ENCODE measurements at regions not wholly inside any gene's neighbourhood (a gene's known extent, or its start where the extent isn't known, plus 50 kb on each side); places are given as distances from the start of the nearest gene placed in this dataset.
A peak's percentile ranks its signal among the peaks of the same experiment; 100 is the strongest.
"Not testable (repeated sequence)": the region's sequence is repeated elsewhere in the genome, so short reads cannot be mapped to it uniquely, and the experiment has no call there.

GRCh38 chr16:88274126-88274750 is 108.5 kb upstream of the ZNF469 start:
- DNase-seq, result not testable (repeated sequence)

DNA sequence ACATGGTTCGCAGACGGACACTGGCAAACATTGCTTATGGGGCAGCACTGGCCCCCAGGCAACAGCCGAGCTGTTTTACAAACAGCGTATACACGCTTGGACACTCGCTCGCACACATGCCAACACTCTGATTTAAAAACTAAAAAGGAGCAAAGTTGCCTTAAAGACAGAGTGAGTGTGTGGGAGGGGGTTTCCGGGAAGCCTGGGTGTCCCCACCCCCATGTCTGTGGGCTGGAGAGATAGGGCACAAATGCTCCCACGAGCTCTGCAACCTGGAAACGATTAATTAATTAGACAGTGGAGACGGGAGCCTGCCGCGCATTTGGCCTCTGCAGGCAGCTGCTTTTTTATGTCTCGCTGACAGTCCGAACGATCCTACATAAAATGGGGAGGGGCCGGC is 107.9 kb upstream of the ZNF469 start:
- no peak for DNase-seq

GRCh38 chr16:88275336-88276122 is 107.2 kb upstream of the ZNF469 start:
- DNase-seq, result not testable (repeated sequence)

DNA sequence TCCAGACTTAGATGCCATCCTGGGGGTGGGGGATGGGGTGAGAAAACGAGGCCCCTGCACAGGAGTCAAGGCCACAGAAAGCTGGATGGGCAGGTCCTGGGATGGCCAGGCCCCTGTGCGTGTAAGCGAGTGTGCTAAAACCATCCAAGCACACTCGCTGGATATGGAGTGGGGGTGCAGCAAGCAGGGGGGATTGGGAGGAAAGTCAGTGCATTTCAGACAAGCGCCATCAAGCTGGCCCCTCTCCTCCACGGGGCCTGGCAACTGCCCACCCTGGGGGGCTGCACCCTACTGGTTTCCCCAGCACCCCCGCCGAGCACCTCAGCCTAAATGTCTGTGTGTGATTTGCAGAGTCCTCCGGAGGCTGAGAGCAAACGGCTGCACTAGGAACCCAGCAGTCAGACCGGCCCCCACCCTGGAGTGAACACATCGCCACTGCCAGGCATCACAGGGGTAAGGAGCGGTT is 106.6 kb upstream of the ZNF469 start:
- DNase-seq, result not testable (repeated sequence)

- no peak for DNase-seq
Observed at GRCh38 chr16:88276591-88276990, 106.2 kb upstream of the ZNF469 start.

GRCh38 chr16:88279998-88280397 is 102.8 kb upstream of the ZNF469 start:
- no peak for DNase-seq

- DNase-seq, result no peak
Observed at GRCh38 chr16:88281858-88282563, 100.7 kb upstream of the ZNF469 start.

- DNase-seq, result no peak
Observed at GRCh38 chr16:88282564-88283395, 100.0 kb upstream of the ZNF469 start.

DNA sequence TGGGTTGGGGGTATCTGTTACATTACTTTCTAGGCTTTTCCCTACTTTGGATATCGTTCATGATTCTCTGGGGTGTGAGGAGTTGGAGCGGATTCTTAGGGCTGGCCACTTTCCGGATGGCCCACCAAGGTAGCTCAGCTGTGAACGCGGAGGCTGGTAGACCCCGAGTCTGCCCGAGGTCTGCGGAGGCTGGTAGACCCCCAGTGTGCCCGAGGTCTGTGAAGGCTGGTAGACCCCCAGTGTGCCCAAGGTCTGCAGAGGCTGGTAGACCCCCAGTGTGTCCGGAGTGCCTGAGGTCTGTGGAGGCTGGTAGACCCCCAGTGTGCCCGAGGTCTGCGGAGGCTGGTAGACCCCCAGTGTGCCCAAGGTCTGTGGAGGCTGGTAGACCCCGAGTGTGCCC is 99.2 kb upstream of the ZNF469 start:
- no peak for DNase-seq

DNA sequence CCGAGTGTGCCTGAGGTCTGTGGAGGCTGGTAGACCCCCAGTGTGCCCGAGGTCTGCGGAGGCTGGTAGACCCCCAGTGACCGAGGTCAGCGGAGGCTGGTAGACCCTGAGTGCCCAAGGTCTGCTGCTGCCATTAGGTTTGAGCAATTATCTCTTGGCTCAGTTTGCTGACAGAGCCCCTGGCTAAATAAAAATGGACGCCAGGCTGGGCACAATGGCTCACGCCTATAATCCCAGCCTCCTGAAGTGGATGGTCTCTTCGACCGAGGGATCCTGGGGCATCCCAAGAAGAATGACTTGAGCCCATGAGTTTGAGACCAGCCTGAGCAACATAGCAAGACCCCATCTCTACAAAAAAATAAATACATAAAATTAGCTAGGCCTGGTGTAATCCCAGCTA is 98.7 kb upstream of the ZNF469 start:
- no peak for DNase-seq

DNA sequence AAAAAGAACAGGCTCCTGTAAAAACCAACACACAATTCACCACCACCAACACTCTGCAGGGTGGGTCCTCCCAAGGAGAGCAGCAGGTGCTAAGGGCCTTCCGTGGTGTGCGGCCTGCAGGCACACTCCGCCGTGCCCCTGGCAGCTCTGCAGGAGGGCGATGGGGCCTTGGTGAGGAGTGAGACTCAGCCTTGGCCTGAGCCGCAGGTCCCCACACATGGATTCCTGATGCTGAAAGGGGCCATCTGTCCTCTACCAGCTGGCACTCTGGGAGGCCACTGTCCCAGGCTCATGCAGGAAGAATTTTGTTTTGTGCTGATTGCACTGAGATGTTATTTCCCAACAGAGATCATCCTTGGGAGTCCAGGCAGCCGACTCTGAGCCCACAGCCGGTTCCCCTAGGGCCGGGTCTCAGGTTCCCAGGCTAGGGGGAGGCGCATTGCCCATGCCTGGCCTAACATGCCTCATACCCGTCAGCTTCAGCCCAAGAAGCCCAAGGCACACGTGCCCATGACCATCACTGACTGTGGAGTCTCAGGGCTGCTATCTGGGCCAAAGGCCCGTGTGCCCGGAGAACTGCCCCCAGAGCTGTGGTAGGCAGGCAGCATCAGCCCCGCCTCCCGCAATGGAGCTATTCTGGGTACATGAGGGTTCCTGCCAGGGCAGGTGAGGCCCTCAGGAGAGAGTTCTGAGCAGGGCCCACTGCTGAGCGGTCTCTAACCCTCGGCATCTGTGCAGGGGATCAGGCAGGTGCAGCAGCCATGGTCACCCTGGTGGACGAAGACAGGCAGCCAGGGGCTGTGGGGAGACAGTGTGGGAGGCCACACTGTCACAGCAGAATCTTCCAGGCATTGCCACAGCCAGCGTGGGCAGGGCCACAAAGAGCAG is 97.9 kb upstream of the ZNF469 start:
- DNase-seq, result no peak

GRCh38 chr16:88285514-88285822 is 97.3 kb upstream of the ZNF469 start:
- DNase-seq, result no peak

DNA sequence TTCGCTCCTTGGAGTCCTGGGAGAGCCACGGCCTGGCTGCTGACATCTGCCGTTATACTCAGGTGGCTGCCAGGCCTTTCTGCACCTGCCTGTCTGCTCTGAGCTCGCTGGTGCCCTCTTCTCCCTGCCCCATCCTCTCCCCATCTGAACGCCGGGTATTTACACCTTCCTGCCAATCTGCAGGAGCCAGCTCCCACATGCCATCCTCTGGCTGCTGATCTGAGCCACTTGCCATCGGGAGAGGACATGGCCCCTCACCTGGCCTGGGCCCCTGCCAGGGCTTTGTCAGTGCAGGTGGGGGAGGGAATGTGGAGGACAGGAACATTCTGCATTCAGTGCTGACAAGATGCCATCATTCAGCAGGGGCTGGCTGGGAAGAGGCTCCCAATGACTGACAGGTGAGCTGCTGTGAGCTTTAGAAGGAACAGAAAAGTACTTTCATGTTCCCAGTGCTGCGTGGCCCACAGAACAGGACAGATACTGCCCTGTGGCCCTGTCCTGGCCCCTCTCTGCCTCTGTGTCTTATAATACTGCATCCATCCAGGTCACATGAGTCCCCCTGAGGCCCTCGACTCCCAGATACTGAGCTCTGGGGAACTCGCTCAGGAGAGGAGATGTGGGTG is 96.3 kb upstream of the ZNF469 start:
- no peak for DNase-seq

DNA sequence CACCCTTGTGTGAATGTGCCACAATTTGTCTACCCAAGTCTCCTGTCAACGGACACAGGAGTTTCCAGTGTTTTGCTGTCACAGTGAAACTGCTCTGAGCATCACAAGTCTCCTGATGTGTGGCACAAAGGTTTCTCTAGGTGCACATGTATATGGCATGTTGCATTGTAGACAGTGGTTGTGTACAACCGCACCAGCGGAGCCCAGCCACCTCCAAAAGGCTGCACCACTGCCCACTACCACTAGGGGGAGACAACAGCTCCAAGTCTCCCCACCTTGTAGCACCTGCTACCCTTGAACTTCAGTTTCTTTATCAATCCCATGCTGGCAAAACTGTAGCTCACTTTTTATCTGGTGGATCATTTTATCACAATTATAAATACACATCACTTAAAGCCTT is 95.5 kb upstream of the ZNF469 start:
- peak; percentile 36 to 57 for DNase-seq

GRCh38 chr16:88288303-88288702 is 94.5 kb upstream of the ZNF469 start:
- no peak for DNase-seq

- no peak for DNase-seq
Observed at GRCh38 chr16:88289001-88289400, 93.8 kb upstream of the ZNF469 start.

DNA sequence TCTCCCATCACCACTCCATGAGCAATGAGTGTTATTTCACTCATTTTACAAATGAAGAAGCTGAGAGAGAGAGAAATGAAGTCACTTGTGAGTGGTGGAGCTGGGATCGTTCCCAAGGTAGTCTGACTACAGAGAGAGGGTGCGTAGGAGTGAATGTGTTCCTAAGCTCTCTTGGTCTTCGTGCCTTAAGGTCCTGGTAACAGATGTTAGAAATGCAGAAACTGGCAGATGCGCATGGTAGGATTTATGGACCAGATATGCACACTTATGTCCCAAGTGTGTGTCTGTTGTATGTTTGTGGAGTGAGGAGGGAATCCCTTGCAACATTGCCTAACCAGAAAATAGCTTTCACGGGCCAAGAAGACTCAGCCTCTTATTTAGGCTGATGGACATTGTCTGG is 93.2 kb upstream of the ZNF469 start:
- DNase-seq, result no peak

DNA sequence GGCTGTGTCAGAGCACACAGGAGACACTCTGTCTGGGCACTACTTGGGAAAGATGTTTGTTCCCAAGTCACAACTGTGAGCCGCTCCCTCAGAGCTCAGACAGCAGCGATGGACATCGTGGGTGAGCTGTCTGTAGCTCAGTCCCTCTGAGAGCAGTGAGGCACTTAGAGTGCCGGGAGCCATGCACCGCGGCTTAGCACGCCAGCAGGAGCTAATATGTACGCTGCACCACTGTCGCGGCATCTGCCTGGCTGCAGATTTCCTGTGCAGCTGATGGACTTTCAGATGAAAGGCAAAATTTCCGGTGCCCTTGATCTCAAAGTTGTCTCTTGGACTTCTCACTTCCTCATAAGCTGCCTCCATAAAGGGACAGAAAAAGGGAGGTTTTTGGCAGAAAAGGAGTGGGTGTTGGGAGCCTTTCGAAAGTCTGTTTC is 92.8 kb upstream of the ZNF469 start:
- DNase-seq, result no peak

GRCh38 chr16:88290850-88291830 is 91.6 kb upstream of the ZNF469 start:
- no peak for DNase-seq

Data from activated CD4-positive, alpha-beta T cell treated with anti-CD3 and anti-CD28 coated beads, Interleukin-2, amount 50 U/mL, for 48 hours (primary cell).